GM12874 (cell line): ENCODE measurements at regions not wholly inside any gene's neighbourhood (a gene's known extent, or its start where the extent isn't known, plus 50 kb on each side); places are given as distances from the start of the nearest gene placed in this dataset.

Source experiments
- CTCF ChIP-seq: IDR thresholded peaks from 2 replicates; pipeline ENCODE4 v1.5.1; 2011; ENCODE audit warnings: low read depth, mild to moderate bottlenecking, control low read depth, low read length, moderate library complexity; ENCODE audit not compliant: insufficient read depth

- no peak for TF ChIP-seq CTCF
Observed at GRCh38 chr4:45094684-45095083, 368.3 kb upstream of the GNPDA2 start.

- TF ChIP-seq CTCF = no peak
Observed at GRCh38 chr4:45082101-45082500, 355.7 kb upstream of the GNPDA2 start.

GRCh38 chr4:45079616-45080015 is 353.3 kb upstream of the GNPDA2 start:
- TF ChIP-seq CTCF = no peak

GRCh38 chr4:45078201-45078600 is 351.8 kb upstream of the GNPDA2 start:
- TF ChIP-seq CTCF = no peak

- no peak for TF ChIP-seq CTCF
Observed at GRCh38 chr4:45072981-45073380, 346.6 kb upstream of the GNPDA2 start.

- no peak for TF ChIP-seq CTCF
Observed at GRCh38 chr4:45064741-45065140, 338.4 kb upstream of the GNPDA2 start.

GRCh38 chr4:45063696-45064095 is 337.3 kb upstream of the GNPDA2 start:
- TF ChIP-seq CTCF = no peak
